ENCODE measurements at regions not wholly inside any gene's neighbourhood (a gene's known extent, or its start where the extent isn't known, plus 50 kb on each side); places are given as distances from the start of the nearest gene placed in this dataset.
"Not testable (repeated sequence)": the region's sequence is repeated elsewhere in the genome, so short reads cannot be mapped to it uniquely, and the experiment has no call there.

GRCh38 chr12:67457136-67457535, 188.0 kb downstream of the CAND1 start:
- no peak for DNase-seq

GRCh38 chr12:67457778-67458665, 188.9 kb downstream of the CAND1 start:
- DNase-seq = peak in 1 of 2 experiments; percentile 6

GRCh38 chr12:67459173-67459572, 189.4 kb upstream of the DYRK2 start:
- DNase-seq = no peak

- no peak for DNase-seq
Observed at GRCh38 chr12:67459578-67459977, 189.0 kb upstream of the DYRK2 start.

- no peak for DNase-seq
Observed at GRCh38 chr12:67460388-67460787, 188.2 kb upstream of the DYRK2 start.

- DNase-seq = no peak
Observed at GRCh38 chr12:67468549-67469245, 179.8 kb upstream of the DYRK2 start.

GRCh38 chr12:67469666-67470065, 178.9 kb upstream of the DYRK2 start:
- DNase-seq = no peak

- no peak for DNase-seq
Observed at GRCh38 chr12:67471810-67472209, 176.7 kb upstream of the DYRK2 start.

- no peak for DNase-seq
Observed at GRCh38 chr12:67472539-67472938, 176.0 kb upstream of the DYRK2 start.

- DNase-seq = no peak
Observed at GRCh38 chr12:67474934-67475620, 173.5 kb upstream of the DYRK2 start.

- no peak for DNase-seq
Observed at GRCh38 chr12:67475725-67476124, 172.8 kb upstream of the DYRK2 start.

GRCh38 chr12:67477681-67478265, 170.8 kb upstream of the DYRK2 start:
- DNase-seq = no peak

GRCh38 chr12:67482751-67483661, 165.5 kb upstream of the DYRK2 start:
- DNase-seq = peak in 1 of 2 experiments; percentile 0

- DNase-seq = no peak
Observed at GRCh38 chr12:67483871-67484554, 164.5 kb upstream of the DYRK2 start.

- no peak for DNase-seq
Observed at GRCh38 chr12:67484791-67485480, 163.6 kb upstream of the DYRK2 start.

- no peak for DNase-seq
Observed at GRCh38 chr12:67486671-67487070, 161.9 kb upstream of the DYRK2 start.

- not testable (repeated sequence) for DNase-seq
Observed at GRCh38 chr12:67488349-67488748, 160.2 kb upstream of the DYRK2 start.

GRCh38 chr12:67489007-67489406, 159.5 kb upstream of the DYRK2 start:
- no peak for DNase-seq

- no peak for DNase-seq
Observed at GRCh38 chr12:67496581-67496980, 152.0 kb upstream of the DYRK2 start.

- DNase-seq = no peak
Observed at GRCh38 chr12:67498991-67499390, 149.6 kb upstream of the DYRK2 start.

- no peak for DNase-seq
Observed at GRCh38 chr12:67501362-67501761, 147.2 kb upstream of the DYRK2 start.

Measured in AML-193 (cell line).